Endodermal cell (in vitro differentiated cells): ENCODE measurements at regions not wholly inside any gene's neighbourhood (a gene's known extent, or its start where the extent isn't known, plus 50 kb on each side); places are given as distances from the start of the nearest gene placed in this dataset.

ENCODE experiments used
- DNase-seq: peaks from one replicate; pipeline ENCODE4 v3.0.0-alpha.2; 2017
- H3K27ac ChIP-seq: 2 replicates; pipeline ENCODE4 v1.5.1; 2013; ENCODE audit warnings: mild to moderate bottlenecking, low read depth, low read length, moderate library complexity
- H3K27me3 ChIP-seq: 2 replicates; pipeline ENCODE4 v1.6.1; 2013; ENCODE audit warnings: mild to moderate bottlenecking, low read length, moderate library complexity; ENCODE audit not compliant: insufficient read depth, control insufficient read depth, poor library complexity, severe bottlenecking
- H3K36me3 ChIP-seq: 2 replicates; pipeline ENCODE4 v1.7.0; 2013; ENCODE audit warnings: mild to moderate bottlenecking, low read length, moderate library complexity; ENCODE audit not compliant: control insufficient read depth, insufficient read depth
- H3K4me1 ChIP-seq: one replicate; pipeline ENCODE4 v1.7.0; 2013; ENCODE audit warnings: low read length; ENCODE audit not compliant: control insufficient read depth, insufficient read depth
- H3K4me3 ChIP-seq: 2 replicates; pipeline ENCODE4 v1.5.1; 2013; ENCODE audit warnings: mild to moderate bottlenecking, low read length, moderate library complexity
- H3K9ac ChIP-seq: 2 replicates; pipeline ENCODE4 v1.6.1; 2013; ENCODE audit warnings: mild to moderate bottlenecking, low read length, moderate library complexity; ENCODE audit not compliant: poor library complexity, severe bottlenecking; ENCODE audit errors: extremely low read depth
- H3K9me3 ChIP-seq: 2 replicates; pipeline ENCODE4 v1.6.1; 2013; ENCODE audit warnings: mild to moderate bottlenecking, low read length, moderate library complexity; ENCODE audit not compliant: control insufficient read depth
- H3K27ac Mint-ChIP-seq: 2 replicates; pipeline ENCODE4 v1.8.0; 2020; ENCODE audit warnings: mixed read lengths
- H3K27me3 Mint-ChIP-seq: 2 replicates; pipeline ENCODE4 v1.8.0; 2021; ENCODE audit warnings: mild to moderate bottlenecking, mixed read lengths; ENCODE audit not compliant: insufficient read depth
- H3K36me3 Mint-ChIP-seq: 2 replicates; pipeline ENCODE4 v1.8.0; 2020; ENCODE audit warnings: low read depth, mixed read lengths
- H3K4me1 Mint-ChIP-seq: 2 replicates; pipeline ENCODE4 v1.8.0; 2020; ENCODE audit warnings: mixed read lengths
- H3K4me3 Mint-ChIP-seq: 2 replicates; pipeline ENCODE4 v1.8.0; 2020; ENCODE audit warnings: mild to moderate bottlenecking, moderate library complexity, mixed read lengths
- H3K9me3 Mint-ChIP-seq: 2 replicates; pipeline ENCODE4 v1.8.0; 2020; ENCODE audit warnings: mild to moderate bottlenecking, mixed read lengths
- WGBS, 2 experiments: methylation state at CpG; one replicate each; pipeline versions ENCODE4 v1.1.5 to v1.1.7; 2013; ENCODE audit warnings: missing lambda C conversion rate in 2 of 2, mixed read lengths in 1 of 2; ENCODE audit not compliant: insufficient coverage in 1 of 2, insufficient read length in 1 of 2; 5-methylcytosine and 5-hydroxymethylcytosine counted together
- TF ChIP-seq, protein P1 (sequence below): fragments of 200-600 bp; sonication (generic); conservative IDR thresholded peaks from 2 replicates; pipeline ENCODE4 v1.5.0; 2021; ENCODE audit warnings: antibody characterized with exemption, mild to moderate bottlenecking

- Histone ChIP-seq H3K27me3 (no peaks in the 10 kb centered on the region), H3K4me1 (no peaks in the 10 kb centered on the region), H3K9me3 (no peaks in the 10 kb centered on the region), H3K36me3 (no peaks in the 10 kb centered on the region), H3K9ac (no peak overlapping the region), H3K4me3 (no peak overlapping the region), H3K27ac (no peak overlapping the region)
- TF ChIP-seq, protein P1, sequence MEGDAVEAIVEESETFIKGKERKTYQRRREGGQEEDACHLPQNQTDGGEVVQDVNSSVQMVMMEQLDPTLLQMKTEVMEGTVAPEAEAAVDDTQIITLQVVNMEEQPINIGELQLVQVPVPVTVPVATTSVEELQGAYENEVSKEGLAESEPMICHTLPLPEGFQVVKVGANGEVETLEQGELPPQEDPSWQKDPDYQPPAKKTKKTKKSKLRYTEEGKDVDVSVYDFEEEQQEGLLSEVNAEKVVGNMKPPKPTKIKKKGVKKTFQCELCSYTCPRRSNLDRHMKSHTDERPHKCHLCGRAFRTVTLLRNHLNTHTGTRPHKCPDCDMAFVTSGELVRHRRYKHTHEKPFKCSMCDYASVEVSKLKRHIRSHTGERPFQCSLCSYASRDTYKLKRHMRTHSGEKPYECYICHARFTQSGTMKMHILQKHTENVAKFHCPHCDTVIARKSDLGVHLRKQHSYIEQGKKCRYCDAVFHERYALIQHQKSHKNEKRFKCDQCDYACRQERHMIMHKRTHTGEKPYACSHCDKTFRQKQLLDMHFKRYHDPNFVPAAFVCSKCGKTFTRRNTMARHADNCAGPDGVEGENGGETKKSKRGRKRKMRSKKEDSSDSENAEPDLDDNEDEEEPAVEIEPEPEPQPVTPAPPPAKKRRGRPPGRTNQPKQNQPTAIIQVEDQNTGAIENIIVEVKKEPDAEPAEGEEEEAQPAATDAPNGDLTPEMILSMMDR, result no peak
- DNase-seq, result no peak
- Mint-ChIP-seq H3K4me1 (peaks cover 2% of the 10 kb centered on the region), H3K27me3 (peaks cover 6% of the 10 kb centered on the region), H3K4me3 (no peak overlapping the region), H3K9me3 (peaks cover 19% of the 10 kb centered on the region), H3K27ac (no peak overlapping the region), H3K36me3 (no peaks in the 10 kb centered on the region)
- 100% methylated on average over 2 of the region's 2 CpGs; no CpG with 5 or more reads in 1 of the 2 experiments for WGBS, 2 experiments
Observed at GRCh38 chr4:123569541-123569940, 172.9 kb downstream of the SPRY1 start.

DNA sequence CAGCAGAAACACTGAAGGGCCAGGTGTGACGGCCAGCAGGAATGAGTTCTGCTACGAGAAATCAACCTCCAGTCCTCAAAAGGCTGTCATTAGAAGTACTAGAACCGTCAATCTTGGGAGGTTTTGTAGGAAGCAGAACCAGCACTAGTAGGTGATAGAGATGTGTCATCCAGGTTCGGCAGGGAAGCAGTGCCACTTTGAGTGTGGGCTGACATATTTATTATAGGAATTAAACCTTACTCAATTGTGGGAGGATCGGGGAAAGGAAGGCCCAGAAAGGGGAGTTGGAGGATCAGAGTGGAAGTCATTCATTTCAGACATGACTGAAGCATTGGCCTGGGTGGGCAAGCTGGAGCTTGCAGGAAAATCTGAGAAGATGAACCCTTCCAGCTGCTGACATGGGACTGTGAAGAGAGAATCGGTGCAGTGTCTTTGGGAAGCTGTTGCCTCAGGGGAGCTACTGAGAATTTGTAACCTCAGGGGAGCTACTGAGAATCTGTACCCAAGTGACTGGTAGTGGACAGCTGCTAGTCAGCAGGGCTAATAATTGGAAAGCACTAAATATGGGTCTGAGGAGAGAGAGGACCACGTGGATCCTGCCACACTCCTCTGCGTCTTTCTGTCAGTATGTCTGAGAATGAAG lies 177.4 kb downstream of the SPRY1 start:
- H3K4me1 ChIP-seq, result no peaks in the 10 kb centered on the region
- H3K36me3 ChIP-seq, result no peaks in the 10 kb centered on the region
- Mint-ChIP-seq H3K9me3 (no peaks in the 10 kb centered on the region), H3K36me3 (no peaks in the 10 kb centered on the region), H3K27me3 (peaks cover 21% of the 10 kb centered on the region), H3K4me1 (no peaks in the 10 kb centered on the region), H3K4me3 (no peak overlapping the region), H3K27ac (no peak overlapping the region)
- H3K9ac ChIP-seq, result no peak overlapping the region
- no peaks in the 10 kb centered on the region for H3K27me3 ChIP-seq
- H3K9me3 ChIP-seq, result no peaks in the 10 kb centered on the region
- H3K27ac ChIP-seq, result no peak overlapping the region
- H3K4me3 ChIP-seq, result no peak overlapping the region
- 91 to 100% methylated on average over 5 to 8 of the region's 8 CpGs for WGBS, 2 experiments
- DNase-seq, result no peak
- TF ChIP-seq, protein P1, result no peak

GRCh38 chr4:123575291-123575690 lies 178.7 kb downstream of the SPRY1 start:
- 97 to 100% methylated on average over 4 of the region's 4 CpGs for WGBS, 2 experiments
- Histone ChIP-seq H3K4me1 (no peaks in the 10 kb centered on the region), H3K9me3 (peaks cover 4% of the 10 kb centered on the region)

More at GRCh38 chr4:123575291-123575690, 178.7 kb downstream of the SPRY1 start:
- Mint-ChIP-seq H3K4me3 (no peak overlapping the region), H3K27ac (no peak overlapping the region), H3K9me3 (peaks cover under 1% of the 10 kb centered on the region), H3K4me1 (no peaks in the 10 kb centered on the region), H3K36me3 (no peaks in the 10 kb centered on the region), H3K27me3 (peaks cover 24% of the 10 kb centered on the region)
- Histone ChIP-seq H3K27ac (no peak overlapping the region), H3K27me3 (no peaks in the 10 kb centered on the region), H3K4me3 (no peak overlapping the region), H3K36me3 (no peaks in the 10 kb centered on the region), H3K9ac (no peak overlapping the region)
- TF ChIP-seq, protein P1, result no peak
- no peak for DNase-seq
